H9 (cell line): ENCODE measurements at regions not wholly inside any gene's neighbourhood (a gene's known extent, or its start where the extent isn't known, plus 50 kb on each side); places are given as distances from the start of the nearest gene placed in this dataset.

Experiments used
- DNase-seq: peaks from one replicate; pipeline ENCODE4 v3.0.0-alpha.2; 2017
- H2AFZ ChIP-seq: one replicate; pipeline ENCODE4 v1.6.1; 2013; ENCODE audit warnings: mild to moderate bottlenecking, low read length, control low read depth, moderate library complexity
- H2AK5ac ChIP-seq: 2 replicates; pipeline ENCODE4 v1.6.1; 2013; ENCODE audit warnings: low read length, control low read depth, mixed read lengths; ENCODE audit not compliant: insufficient read length
- H2BK120ac ChIP-seq: one replicate; pipeline ENCODE4 v1.6.1; 2013; ENCODE audit warnings: low read depth, mild to moderate bottlenecking, low read length, control low read depth, inconsistent platforms; ENCODE audit not compliant: poor library complexity, severe bottlenecking
- H2BK12ac ChIP-seq: 2 replicates; pipeline ENCODE4 v1.6.1; 2013; ENCODE audit warnings: low read length, control low read depth, mixed read lengths, low read depth; ENCODE audit not compliant: insufficient read length
- H2BK15ac ChIP-seq: 2 replicates; pipeline ENCODE4 v1.6.1; 2013; ENCODE audit warnings: low read depth, low read length, control low read depth
- H2BK20ac ChIP-seq: one replicate; pipeline ENCODE4 v1.6.1; 2013; ENCODE audit warnings: low read depth, mild to moderate bottlenecking, low read length, control low read depth, inconsistent platforms; ENCODE audit not compliant: poor library complexity, severe bottlenecking
- H2BK5ac ChIP-seq: 2 replicates; pipeline ENCODE4 v1.6.1; 2013; ENCODE audit warnings: low read length, control low read depth, mixed read lengths; ENCODE audit not compliant: insufficient read length
- H3K14ac ChIP-seq: 2 replicates; pipeline ENCODE4 v1.6.1; 2013; ENCODE audit warnings: low read length, control low read depth; ENCODE audit not compliant: insufficient read depth
- H3K18ac ChIP-seq: 2 replicates; pipeline ENCODE4 v1.6.1; 2013; ENCODE audit warnings: low read depth, mild to moderate bottlenecking, mixed read lengths, low read length, control low read depth; ENCODE audit not compliant: insufficient read length
- H3K23ac ChIP-seq: 2 replicates; pipeline ENCODE4 v1.6.1; 2013; ENCODE audit warnings: low read length, control low read depth, mixed read lengths, low read depth; ENCODE audit not compliant: insufficient read length
- H3K23me2 ChIP-seq: 2 replicates; pipeline ENCODE4 v1.6.1; 2013; ENCODE audit warnings: low read depth, mild to moderate bottlenecking, mixed read lengths, low read length, control low read depth; ENCODE audit not compliant: insufficient read length, poor library complexity, severe bottlenecking
- H3K27ac ChIP-seq: 2 replicates; pipeline ENCODE4 v1.5.1; 2013; ENCODE audit warnings: low read length, control low read depth, mixed read lengths, low read depth; ENCODE audit not compliant: insufficient read length
- H3K27me3 ChIP-seq: 2 replicates; pipeline ENCODE4 v1.6.1; 2013; ENCODE audit warnings: low read length, control low read depth, inconsistent platforms; ENCODE audit not compliant: insufficient read depth
- H3K4ac ChIP-seq: 2 replicates; pipeline ENCODE4 v1.6.1; 2013; ENCODE audit warnings: low read depth, mild to moderate bottlenecking, control low read depth, inconsistent platforms, low read length, moderate library complexity
- H3K4me1 ChIP-seq: 2 replicates; pipeline ENCODE4 v1.6.1; 2013; ENCODE audit warnings: low read length, control low read depth, inconsistent platforms; ENCODE audit not compliant: insufficient read depth
- H3K4me2 ChIP-seq: 2 replicates; pipeline ENCODE4 v1.6.1; 2013; ENCODE audit warnings: low read length, control low read depth, mixed read lengths; ENCODE audit not compliant: insufficient read length, insufficient read depth
- H3K56ac ChIP-seq: 2 replicates; pipeline ENCODE4 v1.6.1; 2013; ENCODE audit warnings: low read depth, mild to moderate bottlenecking, mixed read lengths, low read length, control low read depth; ENCODE audit not compliant: insufficient read length
- H3K79me1 ChIP-seq: 2 replicates; pipeline ENCODE4 v1.6.1; 2013; ENCODE audit warnings: low read depth, mild to moderate bottlenecking, moderate library complexity, low read length, control low read depth, inconsistent platforms; ENCODE audit not compliant: insufficient read depth, poor library complexity, severe bottlenecking
- H3K79me2 ChIP-seq: 2 replicates; pipeline ENCODE4 v1.6.1; 2013; ENCODE audit warnings: low read length, control low read depth, inconsistent platforms; ENCODE audit not compliant: insufficient read depth
- H3K9ac ChIP-seq: 2 replicates; pipeline ENCODE4 v1.6.1; 2013; ENCODE audit warnings: low read length, control low read depth, mixed read lengths; ENCODE audit not compliant: insufficient read length; ENCODE audit errors: extremely low read depth
- H3K9me3 ChIP-seq: one replicate; pipeline ENCODE4 v1.6.1; 2013; ENCODE audit warnings: low read depth, low read length, inconsistent platforms; ENCODE audit not compliant: control insufficient read depth
- H3T11ph ChIP-seq: one replicate; pipeline ENCODE4 v1.6.1; 2013; ENCODE audit warnings: mild to moderate bottlenecking, low read length, control low read depth, inconsistent platforms
- H4K20me1 ChIP-seq: one replicate; pipeline ENCODE4 v1.6.1; 2013; ENCODE audit not compliant: control insufficient read depth, insufficient read length, insufficient read depth
- H4K5ac ChIP-seq: 2 replicates; pipeline ENCODE4 v1.6.1; 2013; ENCODE audit warnings: low read depth, mild to moderate bottlenecking, mixed read lengths, low read length, control low read depth; ENCODE audit not compliant: insufficient read length
- H4K8ac ChIP-seq: replicated peaks from 2 replicates; pipeline ENCODE4 v1.6.1; 2013; ENCODE audit warnings: low read length, control low read depth, mixed read lengths, low read depth; ENCODE audit not compliant: insufficient read length
- H4K91ac ChIP-seq: 2 replicates; pipeline ENCODE4 v1.6.1; 2013; ENCODE audit warnings: low read depth, mild to moderate bottlenecking, moderate library complexity, mixed read lengths, low read length, control low read depth; ENCODE audit not compliant: insufficient read length
- H3K27ac Mint-ChIP-seq, 3 experiments: 2 replicates in 2 of 3; 3 replicates in 1 of 3; pipeline ENCODE4 v1.8.0; 2020 to 2021; ENCODE audit warnings: mixed read lengths in 3 of 3, mild to moderate bottlenecking in 1 of 3, moderate library complexity in 1 of 3
- H3K27me3 Mint-ChIP-seq: 2 replicates; pipeline ENCODE4 v1.8.0; 2021; ENCODE audit warnings: low read depth, mild to moderate bottlenecking, moderate library complexity, mixed read lengths
- H3K36me3 Mint-ChIP-seq, 3 experiments: 2 replicates in 2 of 3; 3 replicates in 1 of 3; pipeline ENCODE4 v1.8.0; 2020 to 2021; ENCODE audit warnings: low read depth in 3 of 3, mixed read lengths in 3 of 3; ENCODE audit not compliant: insufficient read depth in 1 of 3
- H3K4me1 Mint-ChIP-seq, 2 experiments: 2 replicates each; pipeline ENCODE4 v1.8.0; 2020; ENCODE audit warnings: mixed read lengths in 2 of 2
- H3K4me3 Mint-ChIP-seq, 2 experiments: 2 replicates in 1 of 2; 3 replicates in 1 of 2; pipeline ENCODE4 v1.8.0; 2020 to 2021; ENCODE audit warnings: mild to moderate bottlenecking in 2 of 2, mixed read lengths in 2 of 2, moderate library complexity in 1 of 2
- H3K9me3 Mint-ChIP-seq, 2 experiments: 2 replicates in 1 of 2; 3 replicates in 1 of 2; pipeline ENCODE4 v1.8.0; 2020; ENCODE audit warnings: mild to moderate bottlenecking in 2 of 2, mixed read lengths in 2 of 2, moderate library complexity in 1 of 2
- WGBS: extraction: QIAGEN DNeasy Blood & Tissue Kit; methylation state at CpG from one replicate; pipeline ENCODE4 v1.1.7; 2013; ENCODE audit warnings: missing lambda C conversion rate, low lambda C conversion rate, mixed read lengths; ENCODE audit not compliant: insufficient read length; ENCODE audit errors: extremely low coverage; 5-methylcytosine and 5-hydroxymethylcytosine counted together
- TF ChIP-seq, protein P1 (sequence below): fragments of 200-600 bp; sonication (generic); conservative IDR thresholded peaks from 3 replicates; pipeline ENCODE4 v1.8.0; 2021; ENCODE audit warnings: antibody characterized with exemption, mild to moderate bottlenecking

GRCh38 chr6:141957271-141957670 lies 175.5 kb upstream of the GJE1 start:
- Histone ChIP-seq H3T11ph (no peak overlapping the region), H3K79me2 (no peaks in the 10 kb centered on the region; the same call in 1 of the 2 replicates), H3K27me3 (no peaks in the 10 kb centered on the region), H3K18ac (no peak overlapping the region), H2BK12ac (no peak overlapping the region), H3K56ac (no peak overlapping the region), H3K23me2 (no peaks in the 10 kb centered on the region), H4K8ac (no peak overlapping the region), H3K9me3 (peaks cover 5% of the 10 kb centered on the region), H3K79me1 (no peaks in the 10 kb centered on the region), H2AFZ (no peak overlapping the region), H4K5ac (no peak overlapping the region), H2BK120ac (no peak overlapping the region), H3K9ac (no peak overlapping the region), H2AK5ac (no peak overlapping the region), H2BK20ac (no peak overlapping the region), H2BK15ac (no peak overlapping the region), H4K91ac (no peak overlapping the region), H4K20me1 (no peaks in the 10 kb centered on the region), H3K4ac (no peak overlapping the region), H3K4me2 (no peak overlapping the region), H2BK5ac (no peak overlapping the region), H3K23ac (no peak overlapping the region), H3K4me1 (peaks cover 7% of the 10 kb centered on the region; the same call in 1 of the 2 replicates), H3K14ac (no peak overlapping the region), H3K27ac (no peak overlapping the region)
- Mint-ChIP-seq H3K4me3 (no peak overlapping the region), H3K36me3 (peaks cover 21 to 34% (median 30%) of the 10 kb centered on the region in 3 experiments), H3K9me3 (peaks cover 20 to 38% of the 10 kb centered on the region in 2 experiments), H3K27ac (no peak overlapping the region), H3K4me1 (peaks cover 17 to 27% of the 10 kb centered on the region in 2 experiments), H3K27me3 (no peaks in the 10 kb centered on the region)
- no CpG with 5 or more reads among the region's 4 CpGs for WGBS
- no peak for DNase-seq
- TF ChIP-seq, protein P1, sequence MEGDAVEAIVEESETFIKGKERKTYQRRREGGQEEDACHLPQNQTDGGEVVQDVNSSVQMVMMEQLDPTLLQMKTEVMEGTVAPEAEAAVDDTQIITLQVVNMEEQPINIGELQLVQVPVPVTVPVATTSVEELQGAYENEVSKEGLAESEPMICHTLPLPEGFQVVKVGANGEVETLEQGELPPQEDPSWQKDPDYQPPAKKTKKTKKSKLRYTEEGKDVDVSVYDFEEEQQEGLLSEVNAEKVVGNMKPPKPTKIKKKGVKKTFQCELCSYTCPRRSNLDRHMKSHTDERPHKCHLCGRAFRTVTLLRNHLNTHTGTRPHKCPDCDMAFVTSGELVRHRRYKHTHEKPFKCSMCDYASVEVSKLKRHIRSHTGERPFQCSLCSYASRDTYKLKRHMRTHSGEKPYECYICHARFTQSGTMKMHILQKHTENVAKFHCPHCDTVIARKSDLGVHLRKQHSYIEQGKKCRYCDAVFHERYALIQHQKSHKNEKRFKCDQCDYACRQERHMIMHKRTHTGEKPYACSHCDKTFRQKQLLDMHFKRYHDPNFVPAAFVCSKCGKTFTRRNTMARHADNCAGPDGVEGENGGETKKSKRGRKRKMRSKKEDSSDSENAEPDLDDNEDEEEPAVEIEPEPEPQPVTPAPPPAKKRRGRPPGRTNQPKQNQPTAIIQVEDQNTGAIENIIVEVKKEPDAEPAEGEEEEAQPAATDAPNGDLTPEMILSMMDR, result no peak
